ENCODE measurements at regions not wholly inside any gene's neighbourhood (a gene's known extent, or its start where the extent isn't known, plus 50 kb on each side); places are given as distances from the start of the nearest gene placed in this dataset.

DNA sequence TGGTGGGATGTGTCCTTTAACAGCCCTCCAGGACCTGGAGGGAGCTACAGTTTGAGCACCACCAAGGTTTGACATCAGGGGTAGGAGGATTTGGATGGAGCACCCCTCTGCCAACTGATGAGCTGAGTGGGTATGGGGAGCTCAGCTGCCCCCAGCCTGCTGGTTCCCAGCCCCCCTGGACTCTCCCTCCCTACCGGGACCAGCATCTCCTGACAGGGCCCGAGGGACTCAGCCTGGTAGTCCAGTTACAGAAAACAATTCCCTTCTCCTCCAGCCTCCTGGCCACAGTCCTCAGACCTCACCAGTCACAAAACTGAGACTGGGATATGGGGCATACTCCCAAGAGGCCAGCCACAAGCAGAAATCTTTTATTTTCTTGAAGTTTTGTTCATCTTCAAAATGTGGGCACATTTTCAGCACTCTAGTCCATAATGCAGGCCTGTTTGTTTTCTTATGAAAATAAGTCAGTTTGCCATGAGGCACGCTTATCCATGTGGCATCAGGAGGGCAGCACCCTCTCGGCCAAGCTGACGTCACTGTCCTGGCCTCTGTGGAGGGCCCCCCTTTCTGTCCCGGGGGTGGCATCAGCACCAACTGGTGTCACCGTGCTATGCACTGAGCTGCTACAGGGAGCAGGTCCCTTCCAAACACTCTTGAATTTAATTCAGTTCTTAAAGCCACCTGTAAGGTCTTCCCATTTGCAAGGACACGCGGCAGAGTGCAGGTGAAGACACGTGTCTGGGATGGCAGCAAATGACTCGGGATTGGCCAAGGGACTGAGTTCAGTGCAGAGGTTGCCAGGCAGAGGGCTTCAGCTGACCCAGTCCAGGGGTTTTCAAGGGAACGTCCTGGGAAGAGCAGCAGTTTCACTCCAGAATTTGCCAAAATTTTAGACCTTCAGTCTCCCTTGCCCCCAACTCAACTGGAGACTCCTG lies 187.6 kb downstream of the GADD45G start:
- Histone ChIP-seq H2BK15ac (ENCODE audit: low read length) (no peak overlapping the region), H2BK120ac (replicated peaks; ENCODE audit: low read depth, low read length) (no peak overlapping the region), H3K4ac (replicated peaks; ENCODE audit: insufficient read length, low read depth, low read length) (no peak overlapping the region), H2AFZ (ENCODE audit: low read length) (no peak overlapping the region), H3K4me1 (replicated peaks in 1 of 4; ENCODE audit: control insufficient read depth in 3 of 4, insufficient read depth in 4 of 4, low read length in 3 of 4) (no peaks in the 10 kb centered on the region), H3K56ac (replicated peaks; ENCODE audit: insufficient read length, low read depth, low read length) (no peak overlapping the region), H4K8ac (ENCODE audit: extremely low read depth, insufficient read depth, low read length) (no peak overlapping the region), H3K9me3 (ENCODE audit: insufficient read depth in 2 of 2, low read depth in 1 of 2, low read length in 1 of 2) (no peaks in the 10 kb centered on the region), H4K20me1 (replicated peaks in 1 of 2; ENCODE audit: control insufficient read depth in 1 of 2, insufficient read depth in 2 of 2, low read length in 2 of 2) (peaks cover 0 to 3% of the 10 kb centered on the region in 2 experiments), H3K79me1 (ENCODE audit: low read depth, low read length) (no peaks in the 10 kb centered on the region), H3K9ac (replicated peaks in 1 of 4; ENCODE audit: extremely low read depth in 1 of 4, low read depth in 3 of 4, low read length in 3 of 4) (no peak overlapping the region), H3K79me2 (ENCODE audit: control insufficient read depth in 1 of 2, insufficient read depth in 2 of 2, low read length in 2 of 2) (peaks cover 0 to 3% of the 10 kb centered on the region in 2 experiments; a peak in 1 of 4 replicates), H3K36me3 (ENCODE audit: control insufficient read depth in 2 of 4, insufficient read depth in 4 of 4, low read length in 3 of 4) (no peaks in the 10 kb centered on the region), H3K23ac (ENCODE audit: insufficient read length) (no peak overlapping the region), H4K91ac (replicated peaks; ENCODE audit: insufficient read length, low read length) (no peak overlapping the region), H3K4me3 (ENCODE audit: extremely low read depth in 1 of 4, insufficient read depth in 2 of 4, low read depth in 3 of 4, low read length in 4 of 4) (no peak overlapping the region), H2BK5ac (ENCODE audit: low read depth, low read length) (no peak overlapping the region), H3K27me3 (replicated peaks in 1 of 4; ENCODE audit: control insufficient read depth in 3 of 4, extremely low read depth in 1 of 4, insufficient read depth in 3 of 4, low read length in 3 of 4) (no peaks in the 10 kb centered on the region), H3K23me2 (ENCODE audit: low read depth, low read length) (no peaks in the 10 kb centered on the region; the same call in 1 of the 2 replicates), H3K14ac (ENCODE audit: insufficient read length) (no peak overlapping the region), H2BK12ac (ENCODE audit: low read depth, low read length) (no peak overlapping the region), H3K18ac (ENCODE audit: extremely low read depth, low read length) (no peak overlapping the region), H2AK5ac (ENCODE audit: low read depth, low read length) (no peak overlapping the region; the same call in 1 of the 2 replicates), H2BK20ac (ENCODE audit: low read length) (no peak overlapping the region), H4K5ac (ENCODE audit: insufficient read length, low read depth, low read length) (no peak overlapping the region), H3K27ac (ENCODE audit: low read depth, low read length) (no peak overlapping the region), H3K4me2 (ENCODE audit: insufficient read depth in 1 of 2, low read depth in 2 of 2, low read length in 2 of 2) (no peak overlapping the region)
- DNase-seq (ENCODE audit: low read depth in 1 of 2, low spot score in 2 of 2) (no peak), FAIRE-seq (no peak)
- 88% methylated on average over 12 of the region's 12 CpGs; no CpG with 5 or more reads in 1 of the 2 experiments for WGBS, 2 experiments (ENCODE audit: extremely low coverage in 1 of 2, insufficient coverage in 1 of 2, insufficient read length in 1 of 2, insufficient replicate concordance in 2 of 2, low coverage in 1 of 2, low lambda C conversion rate in 2 of 2, missing lambda C conversion rate in 1 of 2)
- POLR2A ChIA-PET (ENCODE audit: partially characterized antibody), result interaction anchor here (0.8 to 1.8 kb wide), 2 partner anchors 15 to 189 kb away, joined by 3 to 5 read pairs; no protein-coding TSS in a partner anchor
- TF ChIP-seq EGR1 (IDR thresholded peaks at IDR 0.05; ENCODE audit: borderline replicate concordance, low read depth, low read length) (no peak), EP300 (IDR thresholded peaks at IDR 0.05; ENCODE audit: borderline replicate concordance in 1 of 2, low read depth in 2 of 2, low read length in 2 of 2) (no peak), RBBP5 (IDR thresholded peaks at IDR 0.05; ENCODE audit: borderline replicate concordance, low read depth, low read length) (no peak), ATF2 (IDR thresholded peaks at IDR 0.05; ENCODE audit: low read length) (no peak), GTF2F1 (IDR thresholded peaks at IDR 0.05; ENCODE audit: borderline replicate concordance, low read depth, low read length) (no peak), POLR2AphosphoS5 (IDR thresholded peaks at IDR 0.05; ENCODE audit: low read depth, low read length) (no peak), SUZ12 (IDR thresholded peaks at IDR 0.05; ENCODE audit: low read length) (no peak)
- TF ChIP-seq, protein P1, sequence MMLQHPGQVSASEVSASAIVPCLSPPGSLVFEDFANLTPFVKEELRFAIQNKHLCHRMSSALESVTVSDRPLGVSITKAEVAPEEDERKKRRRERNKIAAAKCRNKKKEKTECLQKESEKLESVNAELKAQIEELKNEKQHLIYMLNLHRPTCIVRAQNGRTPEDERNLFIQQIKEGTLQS (IDR thresholded peaks at IDR 0.05; ENCODE audit: insufficient read depth, low read depth, low read length), result no peak
- CTCF ChIA-PET (ENCODE audit: partially characterized antibody), result interaction anchor here (0.8 to 1.9 kb wide), 3 partner anchors 9 to 189 kb away, joined by 3 to 8 read pairs (median 6); no protein-coding TSS in a partner anchor

All from H1 (cell line).